H9 (cell line): ENCODE measurements at regions not wholly inside any gene's neighbourhood (a gene's known extent, or its start where the extent isn't known, plus 50 kb on each side); places are given as distances from the start of the nearest gene placed in this dataset.

Experiments
- DNase-seq: peaks from one replicate; pipeline ENCODE4 v3.0.0-alpha.2; 2017
- H2AFZ ChIP-seq: one replicate; pipeline ENCODE4 v1.6.1; 2013; ENCODE audit warnings: mild to moderate bottlenecking, low read length, control low read depth, moderate library complexity
- H2AK5ac ChIP-seq: 2 replicates; pipeline ENCODE4 v1.6.1; 2013; ENCODE audit warnings: low read length, control low read depth, mixed read lengths; ENCODE audit not compliant: insufficient read length
- H2BK120ac ChIP-seq: one replicate; pipeline ENCODE4 v1.6.1; 2013; ENCODE audit warnings: low read depth, mild to moderate bottlenecking, low read length, control low read depth, inconsistent platforms; ENCODE audit not compliant: poor library complexity, severe bottlenecking
- H2BK12ac ChIP-seq: 2 replicates; pipeline ENCODE4 v1.6.1; 2013; ENCODE audit warnings: low read length, control low read depth, mixed read lengths, low read depth; ENCODE audit not compliant: insufficient read length
- H2BK15ac ChIP-seq: 2 replicates; pipeline ENCODE4 v1.6.1; 2013; ENCODE audit warnings: low read depth, low read length, control low read depth
- H2BK20ac ChIP-seq: one replicate; pipeline ENCODE4 v1.6.1; 2013; ENCODE audit warnings: low read depth, mild to moderate bottlenecking, low read length, control low read depth, inconsistent platforms; ENCODE audit not compliant: poor library complexity, severe bottlenecking
- H2BK5ac ChIP-seq: 2 replicates; pipeline ENCODE4 v1.6.1; 2013; ENCODE audit warnings: low read length, control low read depth, mixed read lengths; ENCODE audit not compliant: insufficient read length
- H3K14ac ChIP-seq: 2 replicates; pipeline ENCODE4 v1.6.1; 2013; ENCODE audit warnings: low read length, control low read depth; ENCODE audit not compliant: insufficient read depth
- H3K18ac ChIP-seq: 2 replicates; pipeline ENCODE4 v1.6.1; 2013; ENCODE audit warnings: low read depth, mild to moderate bottlenecking, mixed read lengths, low read length, control low read depth; ENCODE audit not compliant: insufficient read length
- H3K23ac ChIP-seq: 2 replicates; pipeline ENCODE4 v1.6.1; 2013; ENCODE audit warnings: low read length, control low read depth, mixed read lengths, low read depth; ENCODE audit not compliant: insufficient read length
- H3K23me2 ChIP-seq: 2 replicates; pipeline ENCODE4 v1.6.1; 2013; ENCODE audit warnings: low read depth, mild to moderate bottlenecking, mixed read lengths, low read length, control low read depth; ENCODE audit not compliant: insufficient read length, poor library complexity, severe bottlenecking
- H3K27ac ChIP-seq: 2 replicates; pipeline ENCODE4 v1.5.1; 2013; ENCODE audit warnings: low read length, control low read depth, mixed read lengths, low read depth; ENCODE audit not compliant: insufficient read length
- H3K27me3 ChIP-seq: 2 replicates; pipeline ENCODE4 v1.6.1; 2013; ENCODE audit warnings: low read length, control low read depth, inconsistent platforms; ENCODE audit not compliant: insufficient read depth
- H3K4ac ChIP-seq: 2 replicates; pipeline ENCODE4 v1.6.1; 2013; ENCODE audit warnings: low read depth, mild to moderate bottlenecking, control low read depth, inconsistent platforms, low read length, moderate library complexity
- H3K4me1 ChIP-seq: 2 replicates; pipeline ENCODE4 v1.6.1; 2013; ENCODE audit warnings: low read length, control low read depth, inconsistent platforms; ENCODE audit not compliant: insufficient read depth
- H3K4me2 ChIP-seq: 2 replicates; pipeline ENCODE4 v1.6.1; 2013; ENCODE audit warnings: low read length, control low read depth, mixed read lengths; ENCODE audit not compliant: insufficient read length, insufficient read depth
- H3K56ac ChIP-seq: 2 replicates; pipeline ENCODE4 v1.6.1; 2013; ENCODE audit warnings: low read depth, mild to moderate bottlenecking, mixed read lengths, low read length, control low read depth; ENCODE audit not compliant: insufficient read length
- H3K79me1 ChIP-seq: 2 replicates; pipeline ENCODE4 v1.6.1; 2013; ENCODE audit warnings: low read depth, mild to moderate bottlenecking, moderate library complexity, low read length, control low read depth, inconsistent platforms; ENCODE audit not compliant: insufficient read depth, poor library complexity, severe bottlenecking
- H3K79me2 ChIP-seq: 2 replicates; pipeline ENCODE4 v1.6.1; 2013; ENCODE audit warnings: low read length, control low read depth, inconsistent platforms; ENCODE audit not compliant: insufficient read depth
- H3K9ac ChIP-seq: 2 replicates; pipeline ENCODE4 v1.6.1; 2013; ENCODE audit warnings: low read length, control low read depth, mixed read lengths; ENCODE audit not compliant: insufficient read length; ENCODE audit errors: extremely low read depth
- H3K9me3 ChIP-seq: one replicate; pipeline ENCODE4 v1.6.1; 2013; ENCODE audit warnings: low read depth, low read length, inconsistent platforms; ENCODE audit not compliant: control insufficient read depth
- H3T11ph ChIP-seq: one replicate; pipeline ENCODE4 v1.6.1; 2013; ENCODE audit warnings: mild to moderate bottlenecking, low read length, control low read depth, inconsistent platforms
- H4K20me1 ChIP-seq: one replicate; pipeline ENCODE4 v1.6.1; 2013; ENCODE audit not compliant: control insufficient read depth, insufficient read length, insufficient read depth
- H4K5ac ChIP-seq: 2 replicates; pipeline ENCODE4 v1.6.1; 2013; ENCODE audit warnings: low read depth, mild to moderate bottlenecking, mixed read lengths, low read length, control low read depth; ENCODE audit not compliant: insufficient read length
- H4K8ac ChIP-seq: replicated peaks from 2 replicates; pipeline ENCODE4 v1.6.1; 2013; ENCODE audit warnings: low read length, control low read depth, mixed read lengths, low read depth; ENCODE audit not compliant: insufficient read length
- H4K91ac ChIP-seq: 2 replicates; pipeline ENCODE4 v1.6.1; 2013; ENCODE audit warnings: low read depth, mild to moderate bottlenecking, moderate library complexity, mixed read lengths, low read length, control low read depth; ENCODE audit not compliant: insufficient read length
- H3K27ac Mint-ChIP-seq, 3 experiments: 2 replicates in 2 of 3; 3 replicates in 1 of 3; pipeline ENCODE4 v1.8.0; 2020 to 2021; ENCODE audit warnings: mixed read lengths in 3 of 3, mild to moderate bottlenecking in 1 of 3, moderate library complexity in 1 of 3
- H3K27me3 Mint-ChIP-seq: 2 replicates; pipeline ENCODE4 v1.8.0; 2021; ENCODE audit warnings: low read depth, mild to moderate bottlenecking, moderate library complexity, mixed read lengths
- H3K36me3 Mint-ChIP-seq, 3 experiments: 2 replicates in 2 of 3; 3 replicates in 1 of 3; pipeline ENCODE4 v1.8.0; 2020 to 2021; ENCODE audit warnings: low read depth in 3 of 3, mixed read lengths in 3 of 3; ENCODE audit not compliant: insufficient read depth in 1 of 3
- H3K4me1 Mint-ChIP-seq, 2 experiments: 2 replicates each; pipeline ENCODE4 v1.8.0; 2020; ENCODE audit warnings: mixed read lengths in 2 of 2
- H3K4me3 Mint-ChIP-seq, 2 experiments: 2 replicates in 1 of 2; 3 replicates in 1 of 2; pipeline ENCODE4 v1.8.0; 2020 to 2021; ENCODE audit warnings: mild to moderate bottlenecking in 2 of 2, mixed read lengths in 2 of 2, moderate library complexity in 1 of 2
- H3K9me3 Mint-ChIP-seq, 2 experiments: 2 replicates in 1 of 2; 3 replicates in 1 of 2; pipeline ENCODE4 v1.8.0; 2020; ENCODE audit warnings: mild to moderate bottlenecking in 2 of 2, mixed read lengths in 2 of 2, moderate library complexity in 1 of 2
- WGBS: extraction: QIAGEN DNeasy Blood & Tissue Kit; methylation state at CpG from one replicate; pipeline ENCODE4 v1.1.7; 2013; ENCODE audit warnings: missing lambda C conversion rate, low lambda C conversion rate, mixed read lengths; ENCODE audit not compliant: insufficient read length; ENCODE audit errors: extremely low coverage; 5-methylcytosine and 5-hydroxymethylcytosine counted together
- TF ChIP-seq, protein P1 (sequence below): fragments of 200-600 bp; sonication (generic); conservative IDR thresholded peaks from 3 replicates; pipeline ENCODE4 v1.8.0; 2021; ENCODE audit warnings: antibody characterized with exemption, mild to moderate bottlenecking

DNA sequence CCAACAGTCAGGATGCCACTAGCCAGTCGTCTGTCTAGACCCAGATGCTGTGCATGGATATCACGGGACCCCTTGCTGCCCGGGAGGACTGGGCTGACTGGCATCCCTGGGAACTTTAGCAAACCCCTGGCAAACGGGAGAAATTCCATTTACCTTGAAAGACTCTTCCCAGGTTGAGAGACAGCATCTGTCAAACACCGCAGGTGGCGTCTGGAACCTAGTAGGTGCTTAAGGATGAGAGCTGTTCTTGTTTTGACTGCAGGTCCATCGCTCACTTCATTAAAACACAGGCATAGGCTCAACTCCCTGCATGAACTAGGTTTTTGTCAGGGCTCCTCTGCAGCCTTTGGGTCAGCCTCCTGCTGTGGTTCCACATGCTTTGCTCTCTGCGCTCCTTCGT is 546.3 kb downstream of the BCL11B start:
- no peak for DNase-seq
- Histone ChIP-seq H3K23me2 (no peaks in the 10 kb centered on the region), H3K79me1 (no peaks in the 10 kb centered on the region), H3K18ac (no peak overlapping the region), H3K4ac (no peak overlapping the region), H2BK5ac (no peak overlapping the region), H3K9ac (no peak overlapping the region), H3K23ac (no peak overlapping the region), H2AFZ (no peak overlapping the region), H3K4me2 (no peak overlapping the region), H4K5ac (no peak overlapping the region), H2BK20ac (no peak overlapping the region), H3K27ac (no peak overlapping the region), H3T11ph (no peak overlapping the region), H4K8ac (no peak overlapping the region), H3K4me1 (0 out of 2 replicates have a peak, but pooled peaks cover 3% of the 10 kb centered on the region), H4K91ac (no peak overlapping the region), H3K9me3 (no peaks in the 10 kb centered on the region), H4K20me1 (no peaks in the 10 kb centered on the region), H2BK15ac (no peak overlapping the region), H3K14ac (no peak overlapping the region), H3K56ac (no peak overlapping the region), H2BK120ac (no peak overlapping the region), H3K79me2 (no peaks in the 10 kb centered on the region), H2AK5ac (no peak overlapping the region), H3K27me3 (no peaks in the 10 kb centered on the region), H2BK12ac (no peak overlapping the region)
- Mint-ChIP-seq H3K27me3 (no peaks in the 10 kb centered on the region; the same call in none of the 2 replicates), H3K9me3 (peaks cover 2 to 3% of the 10 kb centered on the region in 2 experiments; a peak in 3 of 5 replicates), H3K4me1 (peaks cover 29 to 33% of the 10 kb centered on the region in 2 experiments), H3K4me3 (no peak overlapping the region), H3K36me3 (no peaks in the 10 kb centered on the region; a peak in 1 of 7 replicates), H3K27ac (no peak overlapping the region)
- TF ChIP-seq, protein P1, sequence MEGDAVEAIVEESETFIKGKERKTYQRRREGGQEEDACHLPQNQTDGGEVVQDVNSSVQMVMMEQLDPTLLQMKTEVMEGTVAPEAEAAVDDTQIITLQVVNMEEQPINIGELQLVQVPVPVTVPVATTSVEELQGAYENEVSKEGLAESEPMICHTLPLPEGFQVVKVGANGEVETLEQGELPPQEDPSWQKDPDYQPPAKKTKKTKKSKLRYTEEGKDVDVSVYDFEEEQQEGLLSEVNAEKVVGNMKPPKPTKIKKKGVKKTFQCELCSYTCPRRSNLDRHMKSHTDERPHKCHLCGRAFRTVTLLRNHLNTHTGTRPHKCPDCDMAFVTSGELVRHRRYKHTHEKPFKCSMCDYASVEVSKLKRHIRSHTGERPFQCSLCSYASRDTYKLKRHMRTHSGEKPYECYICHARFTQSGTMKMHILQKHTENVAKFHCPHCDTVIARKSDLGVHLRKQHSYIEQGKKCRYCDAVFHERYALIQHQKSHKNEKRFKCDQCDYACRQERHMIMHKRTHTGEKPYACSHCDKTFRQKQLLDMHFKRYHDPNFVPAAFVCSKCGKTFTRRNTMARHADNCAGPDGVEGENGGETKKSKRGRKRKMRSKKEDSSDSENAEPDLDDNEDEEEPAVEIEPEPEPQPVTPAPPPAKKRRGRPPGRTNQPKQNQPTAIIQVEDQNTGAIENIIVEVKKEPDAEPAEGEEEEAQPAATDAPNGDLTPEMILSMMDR: no peak
- no CpG with 5 or more reads among the region's 9 CpGs for WGBS
